IMR-90 (cell line): ENCODE measurements at regions not wholly inside any gene's neighbourhood (a gene's known extent, or its start where the extent isn't known, plus 50 kb on each side); places are given as distances from the start of the nearest gene placed in this dataset.

Experiments
- ATAC-seq: fragments of 200-7000 bp; cut with Tn5 transposase; 2 replicates; pipeline ENCODE4 v1.9.1; 2020; ENCODE audit warnings: low read depth, mild to moderate bottlenecking, moderate library complexity
- BruUV-seq: library from RNA; stranded (reverse); fragments of 400-500 nt; replicated peaks from 2 replicates; lab custom pipeline; 2021; lab: Mats Ljungman, UMichigan
- CTCF ChIA-PET: fragments of 300-600 bp; formaldehyde crosslinking; extraction: SDS; loops from one replicate; lab custom pipeline; 2021; ENCODE audit warnings: antibody characterized with exemption; lab: Yijun Ruan, JAX
- POLR2A ChIA-PET: fragments of 300-600 bp; sonication (Branson Sonifier 250); formaldehyde crosslinking; loops from one replicate; lab custom pipeline; 2022; ENCODE audit warnings: antibody characterized with exemption; ENCODE audit not compliant: unreplicated experiment; lab: Charles Lee
- DNase-seq: peaks from one replicate; pipeline ENCODE4 v3.0.0; 2013
- H2AFZ ChIP-seq: replicated peaks from 2 replicates; pipeline ENCODE3; 2013; ENCODE audit warnings: low read length, mild to moderate bottlenecking; ENCODE audit not compliant: poor library complexity
- H2AK5ac ChIP-seq: 2 replicates; pipeline ENCODE4 v1.6.1; 2013; ENCODE audit warnings: low read depth, low read length, inconsistent platforms
- H2AK9ac ChIP-seq: replicated peaks from 2 replicates; pipeline ENCODE3; 2013; ENCODE audit warnings: mild to moderate bottlenecking, low read depth, low read length, moderate library complexity; ENCODE audit not compliant: poor library complexity
- H2BK120ac ChIP-seq: 2 replicates; pipeline ENCODE4 v1.6.1; 2013; ENCODE audit warnings: low read depth, low read length, inconsistent platforms
- H2BK15ac ChIP-seq: 3 replicates; pipeline ENCODE4 v1.6.1; 2013; ENCODE audit warnings: low read depth, low read length, inconsistent platforms
- H2BK20ac ChIP-seq: 2 replicates; pipeline ENCODE4 v1.6.1; 2013; ENCODE audit warnings: low read depth, mild to moderate bottlenecking, inconsistent platforms, low read length, moderate library complexity
- H2BK5ac ChIP-seq: 2 replicates; pipeline ENCODE4 v1.6.1; 2013; ENCODE audit warnings: mild to moderate bottlenecking, low read depth, low read length, inconsistent platforms; ENCODE audit not compliant: poor library complexity, severe bottlenecking
- H3K14ac ChIP-seq: replicated peaks from 2 replicates; pipeline ENCODE4 v1.6.1; 2013; ENCODE audit warnings: low read depth, low read length, inconsistent platforms
- H3K18ac ChIP-seq: 2 replicates; pipeline ENCODE4 v1.6.1; 2013; ENCODE audit warnings: low read depth, low read length, control low read depth
- H3K23ac ChIP-seq: 2 replicates; pipeline ENCODE4 v1.6.1; 2013; ENCODE audit warnings: low read depth, low read length, inconsistent platforms
- H3K27ac ChIP-seq: 2 replicates; pipeline ENCODE4 v1.5.1; 2013; ENCODE audit warnings: mild to moderate bottlenecking, control low read depth, low read length; ENCODE audit not compliant: insufficient read depth
- H3K27me3 ChIP-seq: 2 replicates; pipeline ENCODE4 v1.6.1; 2013; ENCODE audit warnings: low read length; ENCODE audit not compliant: control insufficient read depth, insufficient read depth
- H3K36me3 ChIP-seq: 2 replicates; pipeline ENCODE4 v1.6.1; 2013; ENCODE audit warnings: low read length, mixed read lengths; ENCODE audit not compliant: control insufficient read depth, insufficient read depth
- H3K4ac ChIP-seq: 2 replicates; pipeline ENCODE4 v1.6.1; 2013; ENCODE audit warnings: low read depth, low read length, inconsistent platforms
- H3K4me1 ChIP-seq: 2 replicates; pipeline ENCODE4 v1.6.1; 2013; ENCODE audit warnings: low read length, mixed read lengths; ENCODE audit not compliant: control insufficient read depth, insufficient read depth
- H3K4me2 ChIP-seq: 2 replicates; pipeline ENCODE4 v1.6.1; 2013; ENCODE audit warnings: low read depth, mild to moderate bottlenecking, control low read depth, low read length, moderate library complexity
- H3K4me3 ChIP-seq: 2 replicates; pipeline ENCODE4 v1.5.1; 2013; ENCODE audit warnings: low read depth, mild to moderate bottlenecking, control low read depth, low read length, moderate library complexity; ENCODE audit not compliant: insufficient read depth
- H3K56ac ChIP-seq: 2 replicates; pipeline ENCODE4 v1.6.1; 2013; ENCODE audit warnings: low read length, inconsistent platforms; ENCODE audit not compliant: insufficient read depth; ENCODE audit errors: extremely low read depth
- H3K79me1 ChIP-seq, 2 experiments: 2 replicates each; pipeline ENCODE4 v1.6.1; 2013; ENCODE audit warnings: low read length in 2 of 2, inconsistent platforms in 1 of 2, low read depth in 1 of 2
- H3K9ac ChIP-seq: 2 replicates; pipeline ENCODE4 v1.6.1; 2013; ENCODE audit warnings: low read depth, low read length, control low read depth
- H3K9me1 ChIP-seq: 2 replicates; pipeline ENCODE4 v1.6.1; 2013; ENCODE audit warnings: low read length, inconsistent platforms; ENCODE audit not compliant: insufficient read depth
- H3K9me3 ChIP-seq: 2 replicates; pipeline ENCODE4 v1.6.1; 2013; ENCODE audit warnings: low read length; ENCODE audit not compliant: control insufficient read depth, insufficient read depth
- H4K20me1 ChIP-seq: 2 replicates; pipeline ENCODE4 v1.6.1; 2013; ENCODE audit warnings: low read length, inconsistent platforms; ENCODE audit not compliant: insufficient read depth
- H4K5ac ChIP-seq: 2 replicates; pipeline ENCODE4 v1.6.1; 2013; ENCODE audit warnings: mild to moderate bottlenecking, low read depth, low read length, control low read depth
- H4K8ac ChIP-seq, 2 experiments: 2 replicates each; pipeline ENCODE4 v1.6.1; 2013; ENCODE audit warnings: low read depth in 2 of 2, low read length in 2 of 2, control low read depth in 1 of 2, inconsistent platforms in 1 of 2
- H4K91ac ChIP-seq: 2 replicates; pipeline ENCODE4 v1.6.1; 2013; ENCODE audit warnings: low read depth, low read length, inconsistent platforms; ENCODE audit not compliant: insufficient read depth
- BHLHE40 ChIP-seq: fragments of 150-350 bp; IDR thresholded peaks from 2 replicates; pipeline ENCODE4 v1.6.1; 2016; ENCODE audit warnings: mild to moderate bottlenecking, low read depth, low read length
- CEBPB ChIP-seq: IDR thresholded peaks from 2 replicates; pipeline ENCODE4 v1.6.1; 2012; ENCODE audit warnings: low read depth, low read length, improper control_type of control experiment
- CHD1 ChIP-seq: IDR thresholded peaks from 2 replicates; pipeline ENCODE4 v1.6.1; 2012; ENCODE audit warnings: low read depth, low read length, improper control_type of control experiment
- FOS ChIP-seq: fragments of 150-350 bp; IDR thresholded peaks from 2 replicates; pipeline ENCODE4 v1.6.1; 2016; ENCODE audit warnings: low read depth, low read length
- MAFK ChIP-seq: IDR thresholded peaks from 2 replicates; pipeline ENCODE4 v1.6.1; 2012; ENCODE audit warnings: low read depth, low read length, improper control_type of control experiment
- MAZ ChIP-seq: IDR thresholded peaks from 2 replicates; pipeline ENCODE4 v1.6.1; 2012; ENCODE audit warnings: low read depth, mild to moderate bottlenecking, low read length, improper control_type of control experiment, moderate library complexity, borderline replicate concordance
- MXI1 ChIP-seq: IDR thresholded peaks from 2 replicates; pipeline ENCODE4 v1.6.1; 2012; ENCODE audit warnings: low read depth, mild to moderate bottlenecking, low read length, moderate library complexity, borderline replicate concordance
- NFE2L2 ChIP-seq: fragments of 150-350 bp; IDR thresholded peaks from 2 replicates; pipeline ENCODE4 v1.6.1; 2016; ENCODE audit warnings: low read depth, mild to moderate bottlenecking, low read length
- POLR2A ChIP-seq: IDR thresholded peaks from 2 replicates; pipeline ENCODE4 v1.6.1; 2012; ENCODE audit warnings: mild to moderate bottlenecking, low read depth, low read length
- RAD21 ChIP-seq: IDR thresholded peaks from 2 replicates; pipeline ENCODE4 v1.6.1; 2012; ENCODE audit warnings: low read length, improper control_type of control experiment
- RCOR1 ChIP-seq: IDR thresholded peaks from 2 replicates; pipeline ENCODE4 v1.6.1; 2012; ENCODE audit warnings: mild to moderate bottlenecking, low read length, improper control_type of control experiment; ENCODE audit not compliant: insufficient replicate concordance
- RFX5 ChIP-seq: IDR thresholded peaks from 2 replicates; pipeline ENCODE4 v1.8.0; 2012; ENCODE audit warnings: low read depth, mild to moderate bottlenecking, low read length, moderate library complexity
- SMC3 ChIP-seq: fragments of 150-350 bp; IDR thresholded peaks from 2 replicates; pipeline ENCODE4 v1.6.1; 2016; ENCODE audit warnings: low read depth, mild to moderate bottlenecking, antibody characterized with exemption, low read length, moderate library complexity
- WGBS, 2 experiments: methylation state at CpG; one replicate each; pipeline versions ENCODE4 v1.1.5 to v1.1.7; 2013; ENCODE audit warnings: missing lambda C conversion rate in 2 of 2; ENCODE audit not compliant: insufficient read length in 1 of 2; ENCODE audit errors: extremely low coverage in 2 of 2; 5-methylcytosine and 5-hydroxymethylcytosine counted together
- dilution Hi-C: fragments of 300-500 bp; cut with HindIII; formaldehyde crosslinking; loops from one replicate; pipeline ENCODE4 v1.14.3; 2018; ENCODE audit warnings: low sequenced_read_pairs; ENCODE audit not compliant: unreplicated experiment
- in situ Hi-C: fragments of 300-500 bp; cut with MboI; formaldehyde crosslinking; loops from 3 replicates; pipeline ENCODE4 v1.14.3; 2019; ENCODE audit warnings: low sequenced_read_pairs, inconsistent platforms, mixed read lengths
- intact Hi-C: fragments of 100-400 bp; cut with micrococcal nuclease; formaldehyde crosslinking; loops from 2 replicates; pipeline ENCODE4 v1.10.0; 2022
- TF ChIP-seq, protein P1 (sequence below): fragments of 150-350 bp; IDR thresholded peaks from 2 replicates; pipeline ENCODE4 v1.6.1; 2016; ENCODE audit warnings: low read depth, mild to moderate bottlenecking, low read length, moderate library complexity, borderline replicate concordance
- TF ChIP-seq, protein P2 (sequence below): conservative IDR thresholded peaks from 2 replicates; pipeline ENCODE4 v1.5.1; 2012; ENCODE audit warnings: mild to moderate bottlenecking, low read depth, low read length, improper control_type of control experiment
- TF ChIP-seq, protein P3 (sequence below): fragments of 150-350 bp; IDR thresholded peaks from 2 replicates; pipeline ENCODE4 v1.6.1; 2017; ENCODE audit warnings: mild to moderate bottlenecking, antibody characterized with exemption, low read length, low read depth

DNA sequence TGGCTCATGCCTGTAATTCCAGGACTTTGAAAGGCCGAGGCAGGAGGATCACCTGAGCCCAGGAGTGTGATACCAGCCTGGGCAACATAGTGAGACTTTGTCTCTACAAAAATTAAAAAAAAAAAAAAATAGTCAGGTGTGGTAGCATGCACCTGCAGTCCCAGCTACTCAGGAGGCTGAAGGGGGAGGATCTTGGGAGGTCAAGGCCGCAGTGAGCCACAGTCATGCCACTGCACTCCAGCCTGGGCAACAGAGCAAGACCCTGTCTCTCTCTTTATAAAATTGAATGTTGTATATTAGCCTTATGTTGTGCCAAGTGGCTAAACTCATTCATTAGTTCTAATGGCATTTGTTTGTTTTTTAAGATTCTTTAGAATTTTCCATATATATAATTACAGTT lies 207.7 kb upstream of the COPS8 start:
- Histone ChIP-seq H3K9me1 (no peaks in the 10 kb centered on the region), H3K23ac (no peak overlapping the region)
- POLR2A ChIA-PET = no interaction called here

More for the DNA sequence above, 207.7 kb upstream of the COPS8 start:
- intact Hi-C loops = no loop called here
- Histone ChIP-seq H3K4ac (no peak overlapping the region), H3K9me3 (no peaks in the 10 kb centered on the region), H2BK5ac (no peak overlapping the region), H3K79me1 (no peaks in the 10 kb centered on the region), H2AFZ (no peak overlapping the region), H2BK120ac (no peak overlapping the region), H3K27me3 (no peaks in the 10 kb centered on the region; the same call in 1 of the 2 replicates), H3K9ac (no peak overlapping the region), H2BK20ac (no peak overlapping the region), H4K8ac (no peak overlapping the region), H3K56ac (no peak overlapping the region), H3K14ac (no peak overlapping the region), H3K27ac (no peak overlapping the region), H3K18ac (no peak overlapping the region), H4K20me1 (no peaks in the 10 kb centered on the region), H2AK5ac (no peak overlapping the region), H3K4me2 (no peak overlapping the region), H4K5ac (no peak overlapping the region), H2BK15ac (no peak overlapping the region), H4K91ac (no peak overlapping the region), H3K4me3 (no peak overlapping the region), H2AK9ac (no peak overlapping the region), H3K4me1 (no peaks in the 10 kb centered on the region), H3K36me3 (no peaks in the 10 kb centered on the region)
- CTCF ChIA-PET = interaction anchor here (0.6 kb wide), 1 partner anchor 19 kb away, joined by 6 read pairs; no protein-coding TSS in a partner anchor
- TF ChIP-seq, protein P1, sequence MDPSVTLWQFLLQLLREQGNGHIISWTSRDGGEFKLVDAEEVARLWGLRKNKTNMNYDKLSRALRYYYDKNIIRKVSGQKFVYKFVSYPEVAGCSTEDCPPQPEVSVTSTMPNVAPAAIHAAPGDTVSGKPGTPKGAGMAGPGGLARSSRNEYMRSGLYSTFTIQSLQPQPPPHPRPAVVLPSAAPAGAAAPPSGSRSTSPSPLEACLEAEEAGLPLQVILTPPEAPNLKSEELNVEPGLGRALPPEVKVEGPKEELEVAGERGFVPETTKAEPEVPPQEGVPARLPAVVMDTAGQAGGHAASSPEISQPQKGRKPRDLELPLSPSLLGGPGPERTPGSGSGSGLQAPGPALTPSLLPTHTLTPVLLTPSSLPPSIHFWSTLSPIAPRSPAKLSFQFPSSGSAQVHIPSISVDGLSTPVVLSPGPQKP = no peak
- TF ChIP-seq RFX5 = no peak
- no peak for TF ChIP-seq SMC3
- no peak for TF ChIP-seq NFE2L2
- no peak for TF ChIP-seq CHD1
- TF ChIP-seq CEBPB = no peak
- no peak for TF ChIP-seq MAFK
- TF ChIP-seq, protein P2, sequence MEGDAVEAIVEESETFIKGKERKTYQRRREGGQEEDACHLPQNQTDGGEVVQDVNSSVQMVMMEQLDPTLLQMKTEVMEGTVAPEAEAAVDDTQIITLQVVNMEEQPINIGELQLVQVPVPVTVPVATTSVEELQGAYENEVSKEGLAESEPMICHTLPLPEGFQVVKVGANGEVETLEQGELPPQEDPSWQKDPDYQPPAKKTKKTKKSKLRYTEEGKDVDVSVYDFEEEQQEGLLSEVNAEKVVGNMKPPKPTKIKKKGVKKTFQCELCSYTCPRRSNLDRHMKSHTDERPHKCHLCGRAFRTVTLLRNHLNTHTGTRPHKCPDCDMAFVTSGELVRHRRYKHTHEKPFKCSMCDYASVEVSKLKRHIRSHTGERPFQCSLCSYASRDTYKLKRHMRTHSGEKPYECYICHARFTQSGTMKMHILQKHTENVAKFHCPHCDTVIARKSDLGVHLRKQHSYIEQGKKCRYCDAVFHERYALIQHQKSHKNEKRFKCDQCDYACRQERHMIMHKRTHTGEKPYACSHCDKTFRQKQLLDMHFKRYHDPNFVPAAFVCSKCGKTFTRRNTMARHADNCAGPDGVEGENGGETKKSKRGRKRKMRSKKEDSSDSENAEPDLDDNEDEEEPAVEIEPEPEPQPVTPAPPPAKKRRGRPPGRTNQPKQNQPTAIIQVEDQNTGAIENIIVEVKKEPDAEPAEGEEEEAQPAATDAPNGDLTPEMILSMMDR = no peak
- TF ChIP-seq MAZ = no peak
- no peak for TF ChIP-seq FOS
- no peak for TF ChIP-seq POLR2A
- no peak for TF ChIP-seq RAD21
- no peak for TF ChIP-seq MXI1
- TF ChIP-seq RCOR1 = no peak
- TF ChIP-seq, protein P3, sequence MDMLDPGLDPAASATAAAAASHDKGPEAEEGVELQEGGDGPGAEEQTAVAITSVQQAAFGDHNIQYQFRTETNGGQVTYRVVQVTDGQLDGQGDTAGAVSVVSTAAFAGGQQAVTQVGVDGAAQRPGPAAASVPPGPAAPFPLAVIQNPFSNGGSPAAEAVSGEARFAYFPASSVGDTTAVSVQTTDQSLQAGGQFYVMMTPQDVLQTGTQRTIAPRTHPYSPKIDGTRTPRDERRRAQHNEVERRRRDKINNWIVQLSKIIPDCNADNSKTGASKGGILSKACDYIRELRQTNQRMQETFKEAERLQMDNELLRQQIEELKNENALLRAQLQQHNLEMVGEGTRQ = no peak
- no peak for TF ChIP-seq BHLHE40
- dilution Hi-C loops = no loop called here
- no peak for ATAC-seq
- DNase-seq = no peak
- in situ Hi-C loops = no loop called here
- no TSS peak for BruUV-seq
- WGBS, 2 experiments = no CpG with 5 or more reads among the region's 2 CpGs
